Lower leg skin (tissue), 3 donors: ENCODE measurements at regions not wholly inside any gene's neighbourhood (a gene's known extent, or its start where the extent isn't known, plus 50 kb on each side); places are given as distances from the start of the nearest gene placed in this dataset.

Experiments
- POLR2A ChIP-seq, 2 donors: fragments of 450-650 bp; IDR thresholded peaks; one replicate each; pipeline ENCODE4 v1.6.1; 2016 to 2017; ENCODE audit warnings: antibody characterized with exemption in 2 of 2, mild to moderate bottlenecking in 1 of 2, moderate library complexity in 1 of 2
- TF ChIP-seq, protein P1 (sequence below), 3 donors: fragments of 450-650 bp; IDR thresholded peaks; one replicate each; pipeline ENCODE4 v1.5.1; 2016; ENCODE audit warnings: antibody characterized with exemption in 3 of 3, mild to moderate bottlenecking in 3 of 3, moderate library complexity in 2 of 3

DNA sequence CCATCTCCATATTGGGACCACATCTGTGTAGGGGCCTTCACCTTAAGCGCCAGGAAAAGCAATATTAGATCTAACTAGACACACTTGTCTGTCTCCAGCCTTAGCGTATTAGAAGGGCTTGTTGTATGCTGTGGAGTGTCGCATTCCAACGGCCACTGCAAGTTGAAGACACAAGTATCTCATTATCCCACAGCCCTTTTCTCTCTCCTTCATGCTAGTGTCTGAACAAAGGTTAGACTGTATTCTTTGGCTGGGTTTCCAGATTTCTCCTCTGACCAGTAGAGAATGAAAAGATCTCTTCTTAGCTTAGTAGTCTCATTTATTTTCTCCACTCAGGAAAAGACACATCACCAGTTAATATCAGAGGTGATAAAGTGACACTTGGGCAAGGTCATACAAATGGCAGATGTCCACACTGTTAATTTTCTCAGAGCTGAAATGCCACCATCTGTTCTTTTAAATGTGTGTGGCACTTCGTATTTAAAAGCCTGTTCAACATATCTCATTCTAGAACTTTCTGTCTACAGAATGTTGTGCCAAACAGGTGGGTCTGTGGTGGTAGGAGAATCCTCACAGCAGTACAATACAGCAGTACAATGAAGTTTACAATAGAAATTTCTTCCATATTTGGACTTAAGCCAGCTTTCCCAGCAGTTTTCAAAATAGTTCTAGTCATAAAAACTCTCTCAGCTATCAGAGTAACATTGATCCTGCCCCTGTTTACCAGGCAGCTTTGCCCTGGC is 94.0 kb upstream of the ITGA6 start:
- TF ChIP-seq, protein P1, sequence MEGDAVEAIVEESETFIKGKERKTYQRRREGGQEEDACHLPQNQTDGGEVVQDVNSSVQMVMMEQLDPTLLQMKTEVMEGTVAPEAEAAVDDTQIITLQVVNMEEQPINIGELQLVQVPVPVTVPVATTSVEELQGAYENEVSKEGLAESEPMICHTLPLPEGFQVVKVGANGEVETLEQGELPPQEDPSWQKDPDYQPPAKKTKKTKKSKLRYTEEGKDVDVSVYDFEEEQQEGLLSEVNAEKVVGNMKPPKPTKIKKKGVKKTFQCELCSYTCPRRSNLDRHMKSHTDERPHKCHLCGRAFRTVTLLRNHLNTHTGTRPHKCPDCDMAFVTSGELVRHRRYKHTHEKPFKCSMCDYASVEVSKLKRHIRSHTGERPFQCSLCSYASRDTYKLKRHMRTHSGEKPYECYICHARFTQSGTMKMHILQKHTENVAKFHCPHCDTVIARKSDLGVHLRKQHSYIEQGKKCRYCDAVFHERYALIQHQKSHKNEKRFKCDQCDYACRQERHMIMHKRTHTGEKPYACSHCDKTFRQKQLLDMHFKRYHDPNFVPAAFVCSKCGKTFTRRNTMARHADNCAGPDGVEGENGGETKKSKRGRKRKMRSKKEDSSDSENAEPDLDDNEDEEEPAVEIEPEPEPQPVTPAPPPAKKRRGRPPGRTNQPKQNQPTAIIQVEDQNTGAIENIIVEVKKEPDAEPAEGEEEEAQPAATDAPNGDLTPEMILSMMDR (IDR thresholded peaks at IDR 0.05): no peak
- TF ChIP-seq POLR2A (IDR thresholded peaks at IDR 0.05): no peak
